ENCODE measurements at regions not wholly inside any gene's neighbourhood (a gene's known extent, or its start where the extent isn't known, plus 50 kb on each side); places are given as distances from the start of the nearest gene placed in this dataset.

DNA sequence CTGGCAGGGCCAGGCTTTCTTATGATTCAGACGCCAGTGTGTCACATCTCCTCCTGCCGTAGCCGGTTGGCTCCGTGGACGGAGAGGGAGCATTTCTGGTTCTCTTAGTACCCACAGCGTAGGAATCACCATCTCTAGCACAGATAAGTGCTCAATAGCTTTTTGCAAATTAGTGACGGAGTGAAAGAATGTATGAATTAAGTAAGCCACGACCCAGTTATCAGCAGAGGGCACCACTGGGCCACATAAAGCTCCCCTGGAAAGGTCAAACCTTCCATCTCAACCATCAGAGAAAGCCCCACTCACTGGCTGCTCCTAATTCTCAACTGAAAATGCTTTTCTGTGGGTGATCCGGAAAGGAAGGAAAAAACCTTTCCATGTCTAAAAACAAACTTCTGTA lies 317.0 kb upstream of the ADCY2 start:
- no peak for TF ChIP-seq RFX5 (IDR thresholded peaks at IDR 0.05; ENCODE audit: borderline replicate concordance, low read depth, low read length)
- no peak for TF ChIP-seq JUND (IDR thresholded peaks at IDR 0.05; ENCODE audit: low read length)
- no peak for TF ChIP-seq RXRA (IDR thresholded peaks at IDR 0.05; ENCODE audit: insufficient read depth, low read depth, low read length)
- no peak for TF ChIP-seq EP300 (IDR thresholded peaks at IDR 0.05; ENCODE audit: borderline replicate concordance in 1 of 2, low read depth in 2 of 2, low read length in 2 of 2)

Measured in H1 (cell line).